Neutrophil (primary cell): ENCODE measurements at regions not wholly inside any gene's neighbourhood (a gene's known extent, or its start where the extent isn't known, plus 50 kb on each side); places are given as distances from the start of the nearest gene placed in this dataset.

Source experiments
- H3K27ac ChIP-seq: fragments of 200-600 bp; sonication (generic); 2 replicates; pipeline ENCODE4 v1.5.1; 2016; ENCODE audit warnings: mild to moderate bottlenecking, moderate library complexity
- H3K27me3 ChIP-seq: fragments of 200-600 bp; sonication (generic); 2 replicates; pipeline ENCODE4 v1.6.0; 2016; ENCODE audit warnings: mild to moderate bottlenecking
- H3K36me3 ChIP-seq: fragments of 200-600 bp; sonication (generic); 2 replicates; pipeline ENCODE4 v1.5.1; 2017
- H3K4me1 ChIP-seq, 2 experiments: fragments of 200-600 bp in 1 of 2; sonication (generic) in 1 of 2; 1 replicate in 1 of 2; 2 replicates in 1 of 2; pipeline versions ENCODE4 v1.5.1 to v1.6.1; 2013 to 2016; ENCODE audit warnings: low read depth in 1 of 2, low read length in 1 of 2, mild to moderate bottlenecking in 1 of 2, moderate library complexity in 1 of 2; ENCODE audit not compliant: control insufficient read depth in 1 of 2, insufficient read depth in 1 of 2
- H3K4me3 ChIP-seq, 2 experiments: fragments of 200-600 bp in 1 of 2; sonication (generic) in 1 of 2; 1 replicate in 1 of 2; 2 replicates in 1 of 2; pipeline ENCODE4 v1.5.1; 2013 to 2016; ENCODE audit warnings: low read depth in 1 of 2, low read length in 1 of 2, mild to moderate bottlenecking in 1 of 2, moderate library complexity in 1 of 2
- H3K9me3 ChIP-seq: fragments of 200-600 bp; sonication (generic); 2 replicates; pipeline ENCODE4 v1.5.1; 2016
- CTCF ChIP-seq: fragments of 200-600 bp; sonication (generic); IDR thresholded peaks from 2 replicates; pipeline ENCODE4 v1.5.1; 2016; ENCODE audit warnings: antibody characterized with exemption

GRCh38 chr9:26426551-26427131 is 466.0 kb downstream of the CAAP1 start:
- Histone ChIP-seq H3K4me1 (no peaks in the 10 kb centered on the region), H3K27me3 (no peaks in the 10 kb centered on the region), H3K36me3 (no peaks in the 10 kb centered on the region), H3K9me3 (no peaks in the 10 kb centered on the region), H3K4me3 (no peak overlapping the region), H3K27ac (no peak overlapping the region)
- no peak for TF ChIP-seq CTCF

GRCh38 chr9:26418480-26418879 is 474.1 kb downstream of the CAAP1 start:
- TF ChIP-seq CTCF, result no peak
- Histone ChIP-seq H3K9me3 (no peaks in the 10 kb centered on the region), H3K4me1 (no peaks in the 10 kb centered on the region)

GRCh38 chr9:26415528-26415927 is 477.1 kb downstream of the CAAP1 start:
- no peaks in the 10 kb centered on the region for H3K9me3 ChIP-seq
- no peaks in the 10 kb centered on the region for H3K36me3 ChIP-seq
- TF ChIP-seq CTCF, result no peak
- no peak overlapping the region for H3K27ac ChIP-seq
- no peaks in the 10 kb centered on the region for H3K27me3 ChIP-seq
- H3K4me3 ChIP-seq, result no peak overlapping the region
- no peaks in the 10 kb centered on the region for H3K4me1 ChIP-seq

More at GRCh38 chr9:26418480-26418879, 474.1 kb downstream of the CAAP1 start:
- H3K4me3 ChIP-seq, result no peak overlapping the region
- no peaks in the 10 kb centered on the region for H3K36me3 ChIP-seq
- no peaks in the 10 kb centered on the region for H3K27me3 ChIP-seq
- no peak overlapping the region for H3K27ac ChIP-seq

GRCh38 chr9:26413611-26414010 is 479.0 kb downstream of the CAAP1 start:
- Histone ChIP-seq H3K9me3 (no peaks in the 10 kb centered on the region), H3K27ac (no peak overlapping the region), H3K4me1 (no peaks in the 10 kb centered on the region), H3K27me3 (no peaks in the 10 kb centered on the region), H3K36me3 (no peaks in the 10 kb centered on the region), H3K4me3 (no peak overlapping the region)
- TF ChIP-seq CTCF, result no peak

- TF ChIP-seq CTCF, result no peak
- H3K4me1 ChIP-seq, result no peaks in the 10 kb centered on the region
- no peaks in the 10 kb centered on the region for H3K9me3 ChIP-seq
- H3K36me3 ChIP-seq, result no peaks in the 10 kb centered on the region
- no peak overlapping the region for H3K4me3 ChIP-seq
- H3K27ac ChIP-seq, result no peak overlapping the region
- H3K27me3 ChIP-seq, result no peaks in the 10 kb centered on the region
Measured at GRCh38 chr9:26412446-26412845, 480.2 kb downstream of the CAAP1 start.

- Histone ChIP-seq H3K4me3 (no peak overlapping the region), H3K4me1 (no peaks in the 10 kb centered on the region), H3K27me3 (no peaks in the 10 kb centered on the region), H3K27ac (no peak overlapping the region), H3K9me3 (no peaks in the 10 kb centered on the region), H3K36me3 (no peaks in the 10 kb centered on the region)
- no peak for TF ChIP-seq CTCF
Measured at GRCh38 chr9:26406676-26407075, 485.9 kb downstream of the CAAP1 start.
